ENCODE measurements at regions not wholly inside any gene's neighbourhood (a gene's known extent, or its start where the extent isn't known, plus 50 kb on each side); places are given as distances from the start of the nearest gene placed in this dataset.

- 87 to 94% (median 91%) methylated on average over 3 of the region's 3 CpGs for WGBS, 5 donors
- TF ChIP-seq POLR2A (IDR thresholded peaks at IDR 0.05) (no peak), EP300 (IDR thresholded peaks at IDR 0.05) (no peak), POLR2AphosphoS5 (IDR thresholded peaks at IDR 0.05) (no peak)
- TF ChIP-seq, protein P1, sequence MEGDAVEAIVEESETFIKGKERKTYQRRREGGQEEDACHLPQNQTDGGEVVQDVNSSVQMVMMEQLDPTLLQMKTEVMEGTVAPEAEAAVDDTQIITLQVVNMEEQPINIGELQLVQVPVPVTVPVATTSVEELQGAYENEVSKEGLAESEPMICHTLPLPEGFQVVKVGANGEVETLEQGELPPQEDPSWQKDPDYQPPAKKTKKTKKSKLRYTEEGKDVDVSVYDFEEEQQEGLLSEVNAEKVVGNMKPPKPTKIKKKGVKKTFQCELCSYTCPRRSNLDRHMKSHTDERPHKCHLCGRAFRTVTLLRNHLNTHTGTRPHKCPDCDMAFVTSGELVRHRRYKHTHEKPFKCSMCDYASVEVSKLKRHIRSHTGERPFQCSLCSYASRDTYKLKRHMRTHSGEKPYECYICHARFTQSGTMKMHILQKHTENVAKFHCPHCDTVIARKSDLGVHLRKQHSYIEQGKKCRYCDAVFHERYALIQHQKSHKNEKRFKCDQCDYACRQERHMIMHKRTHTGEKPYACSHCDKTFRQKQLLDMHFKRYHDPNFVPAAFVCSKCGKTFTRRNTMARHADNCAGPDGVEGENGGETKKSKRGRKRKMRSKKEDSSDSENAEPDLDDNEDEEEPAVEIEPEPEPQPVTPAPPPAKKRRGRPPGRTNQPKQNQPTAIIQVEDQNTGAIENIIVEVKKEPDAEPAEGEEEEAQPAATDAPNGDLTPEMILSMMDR (IDR thresholded peaks at IDR 0.05), result no peak
- Histone ChIP-seq H3K4me3 (no peak overlapping the region), H3K9me3 (peaks cover 0 to 16% (median 8%) of the 10 kb centered on the region in 4 donors), H3K27ac (no peak overlapping the region), H3K27me3 (peaks cover 0 to 8% (median 0%) of the 10 kb centered on the region in 3 donors), H3K4me1 (no peaks in the 10 kb centered on the region), H3K36me3 (no peaks in the 10 kb centered on the region)
- DNase-seq, result no peak
- intact Hi-C loops (cut with DNase I; ENCODE audit: low total_unique reads), result no loop called here
These were observed 61.8 kb upstream of the NRP1 start for GRCh38 chr10:33396279-33396678.

DNA sequence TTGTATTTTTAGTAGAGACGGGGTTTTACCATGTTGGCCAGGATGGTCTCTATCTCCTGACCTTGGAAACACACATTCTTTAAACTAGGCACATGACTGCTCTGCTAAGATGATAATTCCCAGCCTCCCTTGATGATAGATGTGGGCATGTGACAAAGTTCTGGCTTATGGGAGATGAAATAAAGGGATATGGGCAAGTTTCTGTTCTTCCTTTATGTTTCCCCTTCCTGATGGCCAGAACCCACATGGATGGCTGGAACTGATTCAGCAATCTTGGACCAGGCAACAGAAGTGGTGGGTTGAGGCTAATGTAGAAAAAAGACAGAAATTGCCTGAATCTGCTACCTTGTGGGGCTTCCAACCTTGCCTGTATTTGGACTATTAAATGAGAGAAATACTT is 60.7 kb upstream of the NRP1 start:
- TF ChIP-seq, protein P1 (IDR thresholded peaks at IDR 0.05), result no peak
- TF ChIP-seq EP300 (IDR thresholded peaks at IDR 0.05) (no peak), POLR2AphosphoS5 (IDR thresholded peaks at IDR 0.05) (no peak), POLR2A (IDR thresholded peaks at IDR 0.05) (no peak)
- Histone ChIP-seq H3K36me3 (no peaks in the 10 kb centered on the region), H3K9me3 (peaks cover 0 to 16% (median 8%) of the 10 kb centered on the region in 4 donors), H3K27ac (no peak overlapping the region), H3K4me3 (no peak overlapping the region), H3K27me3 (peaks cover 0 to 8% (median 0%) of the 10 kb centered on the region in 3 donors), H3K4me1 (no peaks in the 10 kb centered on the region)
- DNase-seq, result no peak
- intact Hi-C loops (cut with DNase I; ENCODE audit: low total_unique reads), result no loop called here
- 75 to 97% (median 87%) methylated on average over 1 of the region's 1 CpG; no CpG with 5 or more reads in 1 of the 5 donors for WGBS, 5 donors

- TF ChIP-seq EP300 (IDR thresholded peaks at IDR 0.05) (no peak), POLR2A (IDR thresholded peaks at IDR 0.05) (no peak), POLR2AphosphoS5 (IDR thresholded peaks at IDR 0.05) (no peak)
- TF ChIP-seq, protein P1 (IDR thresholded peaks at IDR 0.05), result no peak
- peaks cover 0 to 8% (median 0%) of the 10 kb centered on the region in 3 donors for H3K27me3 ChIP-seq
- 76 to 90% (median 84%) methylated on average over 5 of the region's 5 CpGs for WGBS, 5 donors
- no peaks in the 10 kb centered on the region for H3K36me3 ChIP-seq
- DNase-seq, result no peak
- no peaks in the 10 kb centered on the region for H3K4me1 ChIP-seq
- H3K27ac ChIP-seq, result no peak overlapping the region
- H3K4me3 ChIP-seq, result no peak overlapping the region
- peaks cover 0 to 15% (median 7%) of the 10 kb centered on the region in 4 donors for H3K9me3 ChIP-seq
- intact Hi-C loops (cut with DNase I; ENCODE audit: low total_unique reads), result no loop called here
These were observed 58.2 kb upstream of the NRP1 start for GRCh38 chr10:33392706-33393105.

GRCh38 chr10:33391611-33392465 is 57.4 kb upstream of the NRP1 start:
- Histone ChIP-seq H3K4me1 (no peaks in the 10 kb centered on the region), H3K27me3 (peaks cover 0 to 8% (median 0%) of the 10 kb centered on the region in 3 donors), H3K36me3 (no peaks in the 10 kb centered on the region), H3K9me3 (peaks cover 0 to 7% (median 3%) of the 10 kb centered on the region in 4 donors), H3K4me3 (no peak overlapping the region), H3K27ac (no peak overlapping the region)
- 74 to 83% (median 81%) methylated on average over 8 of the region's 8 CpGs for WGBS, 5 donors
- no peak for DNase-seq
- intact Hi-C loops (cut with DNase I; ENCODE audit: low total_unique reads), result no loop called here
- TF ChIP-seq EP300 (IDR thresholded peaks at IDR 0.05), result no peak
- no peak for TF ChIP-seq POLR2AphosphoS5 (IDR thresholded peaks at IDR 0.05)
- TF ChIP-seq POLR2A (IDR thresholded peaks at IDR 0.05), result no peak
- TF ChIP-seq, protein P1 (IDR thresholded peaks at IDR 0.05), result no peak

All from stomach (tissue), 8 donors.